Large intestine (tissue), 3 donors: ENCODE measurements at regions not wholly inside any gene's neighbourhood (a gene's known extent, or its start where the extent isn't known, plus 50 kb on each side); places are given as distances from the start of the nearest gene placed in this dataset.
"Not testable (repeated sequence)": the region's sequence is repeated elsewhere in the genome, so short reads cannot be mapped to it uniquely, and the experiment has no call there.

Source experiments
- DNase-seq, 2 donors: peaks; one replicate each; pipeline versions ENCODE4 v3.0.0 to v3.0.0-alpha.2; 2013
- H3K27ac ChIP-seq: one replicate; pipeline ENCODE4 v1.5.1; 2013; ENCODE audit warnings: low read length
- H3K27me3 ChIP-seq: 2 replicates; pipeline ENCODE4 v1.6.1; 2013; ENCODE audit warnings: low read length; ENCODE audit not compliant: control insufficient read depth, insufficient read depth
- H3K36me3 ChIP-seq: 2 replicates; pipeline ENCODE4 v1.6.1; 2013; ENCODE audit warnings: low read length; ENCODE audit not compliant: control insufficient read depth, insufficient read depth
- H3K4me1 ChIP-seq: one replicate; pipeline ENCODE4 v1.6.1; 2013; ENCODE audit warnings: low read length; ENCODE audit not compliant: control insufficient read depth, insufficient read depth
- H3K4me3 ChIP-seq: one replicate; pipeline ENCODE4 v1.5.1; 2013; ENCODE audit warnings: low read length
- H3K9me3 ChIP-seq: one replicate; pipeline ENCODE4 v1.6.1; 2013; ENCODE audit warnings: mild to moderate bottlenecking, low read depth, low read length, moderate library complexity; ENCODE audit not compliant: control insufficient read depth
- WGBS: methylation state at CpG from one replicate; pipeline ENCODE4 v1.1.5; 2013; ENCODE audit warnings: low lambda C conversion rate; ENCODE audit not compliant: insufficient coverage; 5-methylcytosine and 5-hydroxymethylcytosine counted together

- not testable (repeated sequence) for H3K36me3 ChIP-seq, H3K27ac ChIP-seq, H3K4me1 ChIP-seq, H3K9me3 ChIP-seq, H3K4me3 ChIP-seq, H3K27me3 ChIP-seq, DNase-seq
- no CpG with 5 or more reads among the region's 1 CpG for WGBS
Measured at GRCh38 chr10:109809954-109810353, 113.4 kb downstream of the XPNPEP1 start.

- H3K27me3 ChIP-seq, H3K9me3 ChIP-seq, H3K27ac ChIP-seq, H3K4me1 ChIP-seq, DNase-seq, H3K4me3 ChIP-seq, H3K36me3 ChIP-seq: not testable (repeated sequence)
- WGBS = 100% methylated on average over 1 of the region's 14 CpGs
Measured at GRCh38 chr10:109801191-109801590, 122.1 kb downstream of the XPNPEP1 start.

- Histone ChIP-seq H3K4me3 (no peak overlapping the region), H3K27me3 (no peaks in the 10 kb centered on the region), H3K9me3 (no peaks in the 10 kb centered on the region), H3K36me3 (no peaks in the 10 kb centered on the region), H3K27ac (no peak overlapping the region), H3K4me1 (no peaks in the 10 kb centered on the region)
- DNase-seq = no peak
- WGBS = no CpG with 5 or more reads among the region's 4 CpGs
Measured at GRCh38 chr10:109790647-109791046, 132.7 kb downstream of the XPNPEP1 start.

GRCh38 chr10:109784236-109784635, 139.1 kb downstream of the XPNPEP1 start:
- Histone ChIP-seq H3K36me3 (no peaks in the 10 kb centered on the region), H3K4me1 (no peaks in the 10 kb centered on the region), H3K9me3 (no peaks in the 10 kb centered on the region), H3K4me3 (no peak overlapping the region), H3K27ac (no peak overlapping the region), H3K27me3 (no peaks in the 10 kb centered on the region)
- no peak for DNase-seq
- WGBS = no CpG with 5 or more reads among the region's 3 CpGs

GRCh38 chr10:109783286-109783685, 140.0 kb downstream of the XPNPEP1 start:
- Histone ChIP-seq H3K4me3 (no peak overlapping the region), H3K36me3 (no peaks in the 10 kb centered on the region), H3K27ac (no peak overlapping the region), H3K4me1 (no peaks in the 10 kb centered on the region), H3K27me3 (no peaks in the 10 kb centered on the region), H3K9me3 (no peaks in the 10 kb centered on the region)
- no peak for DNase-seq
- whole genome bisulfite sequencing = 100% methylated on average over 1 of the region's 5 CpGs

- no peaks in the 10 kb centered on the region for H3K4me1 ChIP-seq
- no peak overlapping the region for H3K27ac ChIP-seq
- no peak for DNase-seq
- no peaks in the 10 kb centered on the region for H3K9me3 ChIP-seq
- no peak overlapping the region for H3K4me3 ChIP-seq
- no peaks in the 10 kb centered on the region for H3K36me3 ChIP-seq
- H3K27me3 ChIP-seq = no peaks in the 10 kb centered on the region
Measured at GRCh38 chr10:109780997-109781396, 142.3 kb downstream of the XPNPEP1 start.

- DNase-seq = no peak
- peaks cover 3% of the 10 kb centered on the region for H3K4me1 ChIP-seq
- WGBS = no CpG with 5 or more reads among the region's 4 CpGs
Measured at GRCh38 chr10:109778993-109779392, 144.3 kb downstream of the XPNPEP1 start.

GRCh38 chr10:109774121-109774440, 149.2 kb downstream of the XPNPEP1 start:
- peak in 1 of 2 donors; percentile 34 for DNase-seq
- WGBS = 0% methylated on average over 1 of the region's 2 CpGs
- H3K27ac ChIP-seq = no peak overlapping the region

More at GRCh38 chr10:109778993-109779392, 144.3 kb downstream of the XPNPEP1 start:
- Histone ChIP-seq H3K27me3 (no peaks in the 10 kb centered on the region), H3K4me3 (no peak overlapping the region), H3K9me3 (no peaks in the 10 kb centered on the region), H3K27ac (no peak overlapping the region), H3K36me3 (no peaks in the 10 kb centered on the region)

GRCh38 chr10:109773288-109774120, 149.8 kb downstream of the XPNPEP1 start:
- 82% methylated on average over 4 of the region's 8 CpGs for WGBS
- DNase-seq = peak; percentile 18 to 26
- H3K27me3 ChIP-seq = no peaks in the 10 kb centered on the region
- H3K4me3 ChIP-seq = no peak overlapping the region
- H3K9me3 ChIP-seq = no peaks in the 10 kb centered on the region
- no peaks in the 10 kb centered on the region for H3K36me3 ChIP-seq
- no peak overlapping the region for H3K27ac ChIP-seq
- peaks cover 4% of the 10 kb centered on the region for H3K4me1 ChIP-seq

More at GRCh38 chr10:109774121-109774440, 149.2 kb downstream of the XPNPEP1 start:
- no peak overlapping the region for H3K4me3 ChIP-seq
- no peaks in the 10 kb centered on the region for H3K9me3 ChIP-seq
- no peaks in the 10 kb centered on the region for H3K36me3 ChIP-seq
- H3K27me3 ChIP-seq = no peaks in the 10 kb centered on the region
- peaks cover 4% of the 10 kb centered on the region for H3K4me1 ChIP-seq

- Histone ChIP-seq H3K27me3 (no peaks in the 10 kb centered on the region), H3K9me3 (no peaks in the 10 kb centered on the region), H3K4me1 (peaks cover 4% of the 10 kb centered on the region), H3K4me3 (no peak overlapping the region), H3K27ac (no peak overlapping the region), H3K36me3 (no peaks in the 10 kb centered on the region)
- no CpG with 5 or more reads among the region's 1 CpG for WGBS
- DNase-seq = no peak
Measured at GRCh38 chr10:109770663-109771062, 152.6 kb downstream of the XPNPEP1 start.

- Histone ChIP-seq H3K4me1 (peaks cover 4% of the 10 kb centered on the region), H3K27me3 (no peaks in the 10 kb centered on the region), H3K27ac (no peak overlapping the region), H3K4me3 (no peak overlapping the region), H3K36me3 (no peaks in the 10 kb centered on the region), H3K9me3 (no peaks in the 10 kb centered on the region)
- no peak for DNase-seq
- 80% methylated on average over 1 of the region's 2 CpGs for WGBS
Measured at GRCh38 chr10:109769966-109770365, 153.3 kb downstream of the XPNPEP1 start.
